ENCODE measurements at regions not wholly inside any gene's neighbourhood (a gene's known extent, or its start where the extent isn't known, plus 50 kb on each side); places are given as distances from the start of the nearest gene placed in this dataset.

DNA sequence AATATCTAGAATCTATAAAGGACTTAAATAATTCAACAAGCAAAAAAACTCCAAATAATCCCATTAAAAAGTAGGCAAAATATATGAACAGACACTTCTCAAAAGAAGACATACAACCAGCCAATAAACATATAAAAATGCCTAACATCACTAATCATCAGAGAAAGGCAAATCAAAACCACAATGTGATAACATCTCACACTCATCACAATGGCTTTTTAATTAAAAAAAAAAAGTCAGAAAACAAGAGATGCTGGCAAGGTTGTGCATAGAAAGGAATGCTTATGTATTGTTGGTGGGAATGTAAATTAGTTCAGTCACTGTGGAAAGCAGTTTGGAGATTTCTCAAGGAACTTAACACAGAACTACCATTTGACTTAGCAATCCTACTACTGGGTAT lies 979.6 kb upstream of the MAP3K7 start:
- H3K27me3 ChIP-seq (replicated peaks; ENCODE audit: insufficient read depth, low read depth, low read length, poor library complexity): no peaks in the 10 kb centered on the region
- DNase-seq (ENCODE audit: low spot score): no peak
- CTCF ChIA-PET: no interaction called here
- no peaks in the 10 kb centered on the region for H3K4me1 ChIP-seq (ENCODE audit: insufficient read depth, low read length, poor library complexity, severe bottlenecking)
- intact Hi-C loops (cut with micrococcal nuclease; ENCODE audit: unreplicated experiment): no loop called here
- POLR2A ChIA-PET (ENCODE audit: low non-redundant PET): no interaction called here
- no peak overlapping the region for H3K27ac ChIP-seq (ENCODE audit: low read depth, low read length, poor library complexity, severe bottlenecking)
- BruUV-seq (replicated peaks): no TSS peak
- TF ChIP-seq CTCF (conservative IDR thresholded peaks at IDR 0.05; ENCODE audit: low read depth, low read length) (no peak), EZH2 (IDR thresholded peaks at IDR 0.05; ENCODE audit: borderline replicate concordance, low read depth, low read length, poor library complexity, severe bottlenecking) (no peak)
- no peaks in the 10 kb centered on the region for H3K9me3 ChIP-seq (ENCODE audit: low read depth, low read length, poor library complexity, severe bottlenecking)
- H3K4me3 ChIP-seq (ENCODE audit: low read depth, low read length, poor library complexity, severe bottlenecking): no peak overlapping the region
- H3K36me3 ChIP-seq (ENCODE audit: insufficient read depth, low read length, poor library complexity, severe bottlenecking): no peaks in the 10 kb centered on the region

DNA sequence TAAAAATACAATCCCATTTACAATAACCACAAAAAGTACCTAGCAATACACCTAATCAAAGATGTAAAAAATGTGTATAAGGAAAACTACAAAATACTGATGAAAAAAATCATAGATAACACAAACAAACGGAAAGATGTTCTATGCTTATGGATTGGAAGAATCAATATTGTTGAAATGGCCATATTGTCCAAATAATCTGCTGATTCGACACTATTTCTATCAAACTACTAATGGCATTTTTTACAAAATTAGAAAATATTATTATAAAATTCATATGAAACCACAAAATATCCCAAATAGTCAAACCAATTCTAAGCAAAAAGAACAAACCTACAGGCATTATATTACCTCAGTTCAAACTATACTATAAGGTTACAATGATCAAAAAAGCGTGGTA lies 978.3 kb upstream of the MAP3K7 start:
- no peak overlapping the region for H3K4me3 ChIP-seq (ENCODE audit: low read depth, low read length, poor library complexity, severe bottlenecking)
- no peaks in the 10 kb centered on the region for H3K27me3 ChIP-seq (replicated peaks; ENCODE audit: insufficient read depth, low read depth, low read length, poor library complexity)
- POLR2A ChIA-PET (ENCODE audit: low non-redundant PET): no interaction called here
- H3K9me3 ChIP-seq (ENCODE audit: low read depth, low read length, poor library complexity, severe bottlenecking): no peaks in the 10 kb centered on the region
- BruUV-seq (replicated peaks): no TSS peak
- DNase-seq (ENCODE audit: low spot score): no peak
- H3K36me3 ChIP-seq (ENCODE audit: insufficient read depth, low read length, poor library complexity, severe bottlenecking): no peaks in the 10 kb centered on the region
- CTCF ChIA-PET: no interaction called here
- H3K4me1 ChIP-seq (ENCODE audit: insufficient read depth, low read length, poor library complexity, severe bottlenecking): no peaks in the 10 kb centered on the region
- intact Hi-C loops (cut with micrococcal nuclease; ENCODE audit: unreplicated experiment): no loop called here
- H3K27ac ChIP-seq (ENCODE audit: low read depth, low read length, poor library complexity, severe bottlenecking): no peak overlapping the region
- TF ChIP-seq EZH2 (IDR thresholded peaks at IDR 0.05; ENCODE audit: borderline replicate concordance, low read depth, low read length, poor library complexity, severe bottlenecking) (no peak), CTCF (conservative IDR thresholded peaks at IDR 0.05; ENCODE audit: low read depth, low read length) (no peak)

DNA sequence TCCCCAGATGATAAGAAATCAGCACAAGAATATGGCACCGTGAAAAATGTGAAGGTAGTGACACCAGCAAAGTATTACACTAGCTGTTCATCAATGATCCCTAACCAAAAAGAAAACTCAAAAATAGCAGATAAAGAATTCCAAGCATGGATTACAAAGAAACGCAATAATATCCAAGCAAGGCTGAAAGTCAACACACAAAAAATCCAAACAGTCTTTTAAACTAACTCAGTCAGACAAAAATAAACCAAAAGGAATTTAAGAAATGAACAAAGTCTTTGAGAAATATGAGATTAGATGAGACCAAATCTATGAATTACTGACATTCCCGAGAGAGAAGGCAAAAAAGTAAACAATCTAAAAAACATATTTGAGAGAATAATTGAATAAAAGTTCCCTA lies 976.1 kb upstream of the MAP3K7 start:
- Histone ChIP-seq H3K4me1 (ENCODE audit: insufficient read depth, low read length, poor library complexity, severe bottlenecking) (no peaks in the 10 kb centered on the region), H3K36me3 (ENCODE audit: insufficient read depth, low read length, poor library complexity, severe bottlenecking) (no peaks in the 10 kb centered on the region), H3K4me3 (ENCODE audit: low read depth, low read length, poor library complexity, severe bottlenecking) (no peak overlapping the region), H3K9me3 (ENCODE audit: low read depth, low read length, poor library complexity, severe bottlenecking) (no peaks in the 10 kb centered on the region), H3K27me3 (replicated peaks; ENCODE audit: insufficient read depth, low read depth, low read length, poor library complexity) (no peaks in the 10 kb centered on the region), H3K27ac (ENCODE audit: low read depth, low read length, poor library complexity, severe bottlenecking) (no peak overlapping the region)
- no peak for TF ChIP-seq CTCF (conservative IDR thresholded peaks at IDR 0.05; ENCODE audit: low read depth, low read length)
- no peak for TF ChIP-seq EZH2 (IDR thresholded peaks at IDR 0.05; ENCODE audit: borderline replicate concordance, low read depth, low read length, poor library complexity, severe bottlenecking)
- DNase-seq (ENCODE audit: low spot score): no peak
- CTCF ChIA-PET: no interaction called here
- intact Hi-C loops (cut with micrococcal nuclease; ENCODE audit: unreplicated experiment): no loop called here
- POLR2A ChIA-PET (ENCODE audit: low non-redundant PET): no interaction called here
- BruUV-seq (replicated peaks): no TSS peak

Measured in A673 (cell line).